ENCODE measurements at regions not wholly inside any gene's neighbourhood (a gene's known extent, or its start where the extent isn't known, plus 50 kb on each side); places are given as distances from the start of the nearest gene placed in this dataset.
A peak's percentile ranks its signal among the peaks of the same experiment; 100 is the strongest.

- peak overlapping the region; percentile 61 for H3K4me3 ChIP-seq (ENCODE audit: low read length)
- H2AFZ ChIP-seq (ENCODE audit: low read length), result peak overlapping the region; percentile 92
- H3K9me2 ChIP-seq (replicated peaks; ENCODE audit: insufficient read depth, low read length), result no peaks in the 10 kb centered on the region
- H3K36me3 ChIP-seq (ENCODE audit: insufficient read depth, low read length), result no peaks in the 10 kb centered on the region
- H3K4me1 ChIP-seq (ENCODE audit: low read length), result peaks cover 10% of the 10 kb centered on the region
- peak overlapping the region; percentile 46 for H3K9ac ChIP-seq (ENCODE audit: low read length)
- H3K79me2 ChIP-seq (ENCODE audit: low read length), result no peaks in the 10 kb centered on the region
- H4K20me1 ChIP-seq (ENCODE audit: insufficient read depth, low read depth, low read length), result no peaks in the 10 kb centered on the region
- no peak overlapping the region for H3K27ac ChIP-seq (ENCODE audit: low read length)
- H3K4me2 ChIP-seq (ENCODE audit: low read depth, low read length, poor library complexity, severe bottlenecking), result peak overlapping the region; percentile 74
- no peaks in the 10 kb centered on the region for H3K9me3 ChIP-seq (ENCODE audit: low read length)
- no peaks in the 10 kb centered on the region for H3K27me3 ChIP-seq (ENCODE audit: low read length)
- peak; percentile 83 for DNase-seq
Measured at GRCh38 chr6:27157459-27158315, 89.8 kb upstream of the PRSS16 start.

- H3K4me2 ChIP-seq (ENCODE audit: low read depth, low read length, poor library complexity, severe bottlenecking), result peak overlapping the region; percentile 74
- H3K9ac ChIP-seq (ENCODE audit: low read length), result no peak overlapping the region
- H3K4me3 ChIP-seq (ENCODE audit: low read length), result no peak overlapping the region
Measured at GRCh38 chr6:27158316-27158643, 89.2 kb upstream of the PRSS16 start.

GRCh38 chr6:27159725-27160124, 87.8 kb upstream of the PRSS16 start:
- no peaks in the 10 kb centered on the region for H3K27me3 ChIP-seq (ENCODE audit: low read length)
- H4K20me1 ChIP-seq (ENCODE audit: insufficient read depth, low read depth, low read length), result no peaks in the 10 kb centered on the region
- no peaks in the 10 kb centered on the region for H3K9me2 ChIP-seq (replicated peaks; ENCODE audit: insufficient read depth, low read length)
- H3K9me3 ChIP-seq (ENCODE audit: low read length), result no peaks in the 10 kb centered on the region
- H3K79me2 ChIP-seq (ENCODE audit: low read length), result no peaks in the 10 kb centered on the region
- no peak overlapping the region for H3K9ac ChIP-seq (ENCODE audit: low read length)
- no peak for DNase-seq
- peaks cover 10% of the 10 kb centered on the region for H3K4me1 ChIP-seq (ENCODE audit: low read length)
- H3K27ac ChIP-seq (ENCODE audit: low read length), result no peak overlapping the region
- no peak overlapping the region for H3K4me3 ChIP-seq (ENCODE audit: low read length)
- no peaks in the 10 kb centered on the region for H3K36me3 ChIP-seq (ENCODE audit: insufficient read depth, low read length)
- H2AFZ ChIP-seq (ENCODE audit: low read length), result no peak overlapping the region
- H3K4me2 ChIP-seq (ENCODE audit: low read depth, low read length, poor library complexity, severe bottlenecking), result no peak overlapping the region

More at GRCh38 chr6:27158316-27158643, 89.2 kb upstream of the PRSS16 start:
- Histone ChIP-seq H3K27ac (ENCODE audit: low read length) (no peak overlapping the region), H3K36me3 (ENCODE audit: insufficient read depth, low read length) (no peaks in the 10 kb centered on the region), H3K4me1 (ENCODE audit: low read length) (peaks cover 10% of the 10 kb centered on the region), H3K9me2 (replicated peaks; ENCODE audit: insufficient read depth, low read length) (no peaks in the 10 kb centered on the region), H4K20me1 (ENCODE audit: insufficient read depth, low read depth, low read length) (no peaks in the 10 kb centered on the region), H2AFZ (ENCODE audit: low read length) (no peak overlapping the region), H3K27me3 (ENCODE audit: low read length) (no peaks in the 10 kb centered on the region), H3K79me2 (ENCODE audit: low read length) (no peaks in the 10 kb centered on the region), H3K9me3 (ENCODE audit: low read length) (no peaks in the 10 kb centered on the region)
- DNase-seq, result no peak

- Histone ChIP-seq H3K4me3 (ENCODE audit: low read length) (no peak overlapping the region), H3K27me3 (ENCODE audit: low read length) (no peaks in the 10 kb centered on the region), H3K9ac (ENCODE audit: low read length) (no peak overlapping the region), H3K27ac (ENCODE audit: low read length) (no peak overlapping the region), H3K9me3 (ENCODE audit: low read length) (no peaks in the 10 kb centered on the region), H3K9me2 (replicated peaks; ENCODE audit: insufficient read depth, low read length) (no peaks in the 10 kb centered on the region), H3K79me2 (ENCODE audit: low read length) (no peaks in the 10 kb centered on the region), H4K20me1 (ENCODE audit: insufficient read depth, low read depth, low read length) (no peaks in the 10 kb centered on the region), H3K4me2 (ENCODE audit: low read depth, low read length, poor library complexity, severe bottlenecking) (no peak overlapping the region), H3K36me3 (ENCODE audit: insufficient read depth, low read length) (no peaks in the 10 kb centered on the region), H2AFZ (ENCODE audit: low read length) (no peak overlapping the region), H3K4me1 (ENCODE audit: low read length) (peaks cover 10% of the 10 kb centered on the region)
- no peak for DNase-seq
Measured at GRCh38 chr6:27161115-27161514, 86.4 kb upstream of the PRSS16 start.

GRCh38 chr6:27161603-27161945, 85.9 kb upstream of the PRSS16 start:
- no peak for DNase-seq
- no peak overlapping the region for H2AFZ ChIP-seq (ENCODE audit: low read length)
- H3K27me3 ChIP-seq (ENCODE audit: low read length), result no peaks in the 10 kb centered on the region
- no peaks in the 10 kb centered on the region for H3K79me2 ChIP-seq (ENCODE audit: low read length)
- H3K4me1 ChIP-seq (ENCODE audit: low read length), result peaks cover 10% of the 10 kb centered on the region
- no peak overlapping the region for H3K4me3 ChIP-seq (ENCODE audit: low read length)
- no peaks in the 10 kb centered on the region for H3K36me3 ChIP-seq (ENCODE audit: insufficient read depth, low read length)
- no peak overlapping the region for H3K27ac ChIP-seq (ENCODE audit: low read length)
- H4K20me1 ChIP-seq (ENCODE audit: insufficient read depth, low read depth, low read length), result no peaks in the 10 kb centered on the region
- no peaks in the 10 kb centered on the region for H3K9me3 ChIP-seq (ENCODE audit: low read length)
- H3K4me2 ChIP-seq (ENCODE audit: low read depth, low read length, poor library complexity, severe bottlenecking), result peak overlapping the region; percentile 33
- no peak overlapping the region for H3K9ac ChIP-seq (ENCODE audit: low read length)
- H3K9me2 ChIP-seq (replicated peaks; ENCODE audit: insufficient read depth, low read length), result no peaks in the 10 kb centered on the region

GRCh38 chr6:27161946-27162603, 85.4 kb upstream of the PRSS16 start:
- Histone ChIP-seq H3K4me3 (ENCODE audit: low read length) (no peak overlapping the region), H3K36me3 (ENCODE audit: insufficient read depth, low read length) (no peaks in the 10 kb centered on the region), H4K20me1 (ENCODE audit: insufficient read depth, low read depth, low read length) (no peaks in the 10 kb centered on the region), H3K9me2 (replicated peaks; ENCODE audit: insufficient read depth, low read length) (no peaks in the 10 kb centered on the region), H3K27ac (ENCODE audit: low read length) (no peak overlapping the region), H3K79me2 (ENCODE audit: low read length) (no peaks in the 10 kb centered on the region), H3K9me3 (ENCODE audit: low read length) (no peaks in the 10 kb centered on the region), H3K4me1 (ENCODE audit: low read length) (peaks cover 8% of the 10 kb centered on the region), H3K9ac (ENCODE audit: low read length) (no peak overlapping the region), H2AFZ (ENCODE audit: low read length) (no peak overlapping the region), H3K27me3 (ENCODE audit: low read length) (no peaks in the 10 kb centered on the region), H3K4me2 (ENCODE audit: low read depth, low read length, poor library complexity, severe bottlenecking) (peak overlapping the region; percentile 33)
- DNase-seq, result peak; percentile 78

- Histone ChIP-seq H3K9ac (ENCODE audit: low read length) (no peak overlapping the region), H3K4me2 (ENCODE audit: low read depth, low read length, poor library complexity, severe bottlenecking) (no peak overlapping the region), H2AFZ (ENCODE audit: low read length) (no peak overlapping the region), H3K4me3 (ENCODE audit: low read length) (no peak overlapping the region), H3K9me2 (replicated peaks; ENCODE audit: insufficient read depth, low read length) (no peaks in the 10 kb centered on the region), H3K27ac (ENCODE audit: low read length) (no peak overlapping the region), H3K27me3 (ENCODE audit: low read length) (no peaks in the 10 kb centered on the region), H4K20me1 (ENCODE audit: insufficient read depth, low read depth, low read length) (no peaks in the 10 kb centered on the region), H3K4me1 (ENCODE audit: low read length) (no peaks in the 10 kb centered on the region; the same call in 1 of the 2 replicates), H3K79me2 (ENCODE audit: low read length) (no peaks in the 10 kb centered on the region), H3K36me3 (ENCODE audit: insufficient read depth, low read length) (no peaks in the 10 kb centered on the region), H3K9me3 (ENCODE audit: low read length) (no peaks in the 10 kb centered on the region)
- DNase-seq, result no peak
Measured at GRCh38 chr6:27163834-27164233, 83.7 kb upstream of the PRSS16 start.

- H3K9me3 ChIP-seq (ENCODE audit: low read length), result no peaks in the 10 kb centered on the region
- no peak overlapping the region for H3K9ac ChIP-seq (ENCODE audit: low read length)
- no peak overlapping the region for H3K4me3 ChIP-seq (ENCODE audit: low read length)
- H3K27ac ChIP-seq (ENCODE audit: low read length), result no peak overlapping the region
- H4K20me1 ChIP-seq (ENCODE audit: insufficient read depth, low read depth, low read length), result no peaks in the 10 kb centered on the region
- H3K9me2 ChIP-seq (replicated peaks; ENCODE audit: insufficient read depth, low read length), result no peaks in the 10 kb centered on the region
- no peaks in the 10 kb centered on the region for H3K36me3 ChIP-seq (ENCODE audit: insufficient read depth, low read length)
- no peak overlapping the region for H2AFZ ChIP-seq (ENCODE audit: low read length)
- no peaks in the 10 kb centered on the region for H3K79me2 ChIP-seq (ENCODE audit: low read length)
- no peak for DNase-seq
- H3K4me1 ChIP-seq (ENCODE audit: low read length), result no peaks in the 10 kb centered on the region
- no peak overlapping the region for H3K4me2 ChIP-seq (ENCODE audit: low read depth, low read length, poor library complexity, severe bottlenecking)
- H3K27me3 ChIP-seq (ENCODE audit: low read length), result no peaks in the 10 kb centered on the region
Measured at GRCh38 chr6:27168108-27168507, 79.4 kb upstream of the PRSS16 start.
